GM19395 (cell line): ENCODE measurements at regions not wholly inside any gene's neighbourhood (a gene's known extent, or its start where the extent isn't known, plus 50 kb on each side); places are given as distances from the start of the nearest gene placed in this dataset.
"Not testable (repeated sequence)": the region's sequence is repeated elsewhere in the genome, so short reads cannot be mapped to it uniquely, and the experiment has no call there.

Source experiments
- ATAC-seq: cut with Tn5 transposase; IDR thresholded peaks from one replicate; pipeline ENCODE4 v1.9.1; 2021; ENCODE audit warnings: mild to moderate bottlenecking, moderate library complexity; ENCODE audit not compliant: unreplicated experiment

- no peak for ATAC-seq
These were observed 902.5 kb downstream of the FAM133A start for GRCh38 chrX:94576367-94577004.

GRCh38 chrX:94600077-94600476 is 926.1 kb downstream of the FAM133A start:
- ATAC-seq = no peak

- ATAC-seq = no peak
These were observed 938.1 kb downstream of the FAM133A start for GRCh38 chrX:94612140-94612539.

GRCh38 chrX:94633237-94633636 is 959.2 kb downstream of the FAM133A start:
- ATAC-seq = no peak

GRCh38 chrX:94635003-94635402 is 961.0 kb downstream of the FAM133A start:
- no peak for ATAC-seq

GRCh38 chrX:94645726-94646125 is 971.7 kb downstream of the FAM133A start:
- no peak for ATAC-seq

GRCh38 chrX:94655180-94655579 is 981.2 kb downstream of the FAM133A start:
- no peak for ATAC-seq

- ATAC-seq = no peak
These were observed 988.7 kb downstream of the FAM133A start for GRCh38 chrX:94662689-94663088.

GRCh38 chrX:94676285-94676684 is 1002.3 kb downstream of the FAM133A start:
- no peak for ATAC-seq

GRCh38 chrX:94686071-94686470 is 1012.1 kb downstream of the FAM133A start:
- ATAC-seq = no peak

- no peak for ATAC-seq
These were observed 1021.9 kb downstream of the FAM133A start for GRCh38 chrX:94695910-94696309.

- ATAC-seq = not testable (repeated sequence)
These were observed 1030.6 kb downstream of the FAM133A start for GRCh38 chrX:94704348-94705256.

GRCh38 chrX:94721386-94721785 is 1047.4 kb downstream of the FAM133A start:
- no peak for ATAC-seq

- no peak for ATAC-seq
These were observed 1048.6 kb downstream of the FAM133A start for GRCh38 chrX:94722578-94722977.

GRCh38 chrX:94742772-94743171 is 1068.8 kb downstream of the FAM133A start:
- ATAC-seq = no peak

GRCh38 chrX:94743478-94743877 is 1069.5 kb downstream of the FAM133A start:
- no peak for ATAC-seq

GRCh38 chrX:94744786-94745185 is 1070.8 kb downstream of the FAM133A start:
- ATAC-seq = no peak

GRCh38 chrX:94751611-94752010 is 1077.6 kb downstream of the FAM133A start:
- no peak for ATAC-seq

GRCh38 chrX:94752434-94753169 is 1078.6 kb downstream of the FAM133A start:
- ATAC-seq = no peak

- ATAC-seq = no peak
These were observed 1084.1 kb downstream of the FAM133A start for GRCh38 chrX:94758130-94758529.

GRCh38 chrX:94775640-94776039 is 1101.6 kb downstream of the FAM133A start:
- no peak for ATAC-seq

- no peak for ATAC-seq
These were observed 1139.5 kb downstream of the FAM133A start for GRCh38 chrX:94813541-94813940.
